Spleen (tissue), 7 donors: ENCODE measurements at regions not wholly inside any gene's neighbourhood (a gene's known extent, or its start where the extent isn't known, plus 50 kb on each side); places are given as distances from the start of the nearest gene placed in this dataset.

Experiments
- CTCF ChIP-seq, 11 experiments: fragments of 200-600 bp in 7 of 11; fragments of 450-650 bp in 4 of 11; sonication (generic) in 4 of 11; IDR thresholded peaks in 8 of 11; conservative IDR thresholded peaks in 3 of 11; 1 replicate in 7 of 11; 2 replicates in 4 of 11; pipeline versions ENCODE4 v1.4.0 to v1.8.0; 2016 to 2021; ENCODE audit warnings: antibody characterized with exemption in 11 of 11, inconsistent platforms in 4 of 11, mild to moderate bottlenecking in 1 of 11
- POLR2A ChIP-seq, 3 donors: fragments of 450-650 bp; IDR thresholded peaks; one replicate each; pipeline ENCODE4 v1.5.1; 2017; ENCODE audit warnings: antibody characterized with exemption in 3 of 3, mild to moderate bottlenecking in 1 of 3
- donor health status: DM: no; HTN: no; CAD: no; lungs with moderate emphysema.
- donor health status: DM: no; HTN: no; CAD: no.
- donor health status: DM: no; HTN: no; CAD: no.

GRCh38 chr12:5333096-5333495, 98.8 kb upstream of the NTF3 start:
- TF ChIP-seq POLR2A (IDR thresholded peaks at IDR 0.05) (no peak), CTCF (IDR thresholded peaks at IDR 0.05 in 8 of 11, conservative IDR thresholded peaks at IDR 0.05 in 3 of 11) (no peak)
